Stimulated activated naive CD8-positive, alpha-beta T cell treated with anti-CD3 and anti-CD28 coated beads, Interleukin-15, Interleukin-2, amounts not matched to agents 100 ng/mL and 50 ng/mL, for 24 hours (primary cell): ENCODE measurements at regions not wholly inside any gene's neighbourhood (a gene's known extent, or its start where the extent isn't known, plus 50 kb on each side); places are given as distances from the start of the nearest gene placed in this dataset.
"Not testable (repeated sequence)": the region's sequence is repeated elsewhere in the genome, so short reads cannot be mapped to it uniquely, and the experiment has no call there.

Source experiments
- H3K27ac Mint-ChIP-seq: one replicate; pipeline ENCODE4 v1.8.0; 2021; ENCODE audit warnings: mild to moderate bottlenecking, mixed read lengths
- H3K27me3 Mint-ChIP-seq: one replicate; pipeline ENCODE4 v1.8.0; 2021; ENCODE audit warnings: mixed read lengths
- H3K36me3 Mint-ChIP-seq: one replicate; pipeline ENCODE4 v1.8.0; 2021; ENCODE audit warnings: low read depth, mixed read lengths
- H3K4me1 Mint-ChIP-seq: one replicate; pipeline ENCODE4 v1.8.0; 2021; ENCODE audit warnings: low read depth, mixed read lengths
- H3K4me3 Mint-ChIP-seq: one replicate; pipeline ENCODE4 v1.8.0; 2021; ENCODE audit warnings: mild to moderate bottlenecking, mixed read lengths
- H3K9me3 Mint-ChIP-seq: one replicate; pipeline ENCODE4 v1.8.0; 2021; ENCODE audit warnings: mixed read lengths

- H3K27me3 Mint-ChIP-seq: no peaks in the 10 kb centered on the region
- H3K36me3 Mint-ChIP-seq: no peaks in the 10 kb centered on the region
- no peaks in the 10 kb centered on the region for H3K4me1 Mint-ChIP-seq
- H3K4me3 Mint-ChIP-seq: no peak overlapping the region
- H3K9me3 Mint-ChIP-seq: no peaks in the 10 kb centered on the region
- H3K27ac Mint-ChIP-seq: no peak overlapping the region
These were observed 285.8 kb upstream of the TBX18 start for GRCh38 chr6:85050149-85050548.

GRCh38 chr6:85049282-85049681 is 284.9 kb upstream of the TBX18 start:
- Mint-ChIP-seq H3K4me3 (no peak overlapping the region), H3K9me3 (no peaks in the 10 kb centered on the region), H3K4me1 (no peaks in the 10 kb centered on the region), H3K27ac (no peak overlapping the region), H3K36me3 (no peaks in the 10 kb centered on the region), H3K27me3 (no peaks in the 10 kb centered on the region)

GRCh38 chr6:85047818-85048217 is 283.4 kb upstream of the TBX18 start:
- Mint-ChIP-seq H3K4me1 (no peaks in the 10 kb centered on the region), H3K9me3 (no peaks in the 10 kb centered on the region), H3K27me3 (no peaks in the 10 kb centered on the region), H3K4me3 (no peak overlapping the region), H3K36me3 (no peaks in the 10 kb centered on the region), H3K27ac (no peak overlapping the region)

GRCh38 chr6:85045767-85046166 is 281.4 kb upstream of the TBX18 start:
- H3K9me3 Mint-ChIP-seq, H3K36me3 Mint-ChIP-seq, H3K27ac Mint-ChIP-seq, H3K4me1 Mint-ChIP-seq, H3K4me3 Mint-ChIP-seq, H3K27me3 Mint-ChIP-seq: not testable (repeated sequence)

GRCh38 chr6:85044361-85044760 is 280.0 kb upstream of the TBX18 start:
- no peaks in the 10 kb centered on the region for H3K27me3 Mint-ChIP-seq
- no peak overlapping the region for H3K27ac Mint-ChIP-seq
- no peak overlapping the region for H3K4me3 Mint-ChIP-seq
- H3K36me3 Mint-ChIP-seq: no peaks in the 10 kb centered on the region
- H3K9me3 Mint-ChIP-seq: peaks cover 5% of the 10 kb centered on the region
- no peaks in the 10 kb centered on the region for H3K4me1 Mint-ChIP-seq

GRCh38 chr6:85041376-85041775 is 277.0 kb upstream of the TBX18 start:
- H3K36me3 Mint-ChIP-seq: no peaks in the 10 kb centered on the region
- H3K9me3 Mint-ChIP-seq: peaks cover 8% of the 10 kb centered on the region
- H3K4me3 Mint-ChIP-seq: no peak overlapping the region
- no peaks in the 10 kb centered on the region for H3K27me3 Mint-ChIP-seq
- no peak overlapping the region for H3K27ac Mint-ChIP-seq
- no peaks in the 10 kb centered on the region for H3K4me1 Mint-ChIP-seq

- no peaks in the 10 kb centered on the region for H3K4me1 Mint-ChIP-seq
- no peak overlapping the region for H3K4me3 Mint-ChIP-seq
- H3K9me3 Mint-ChIP-seq: peaks cover 17% of the 10 kb centered on the region
- H3K27me3 Mint-ChIP-seq: no peaks in the 10 kb centered on the region
- H3K27ac Mint-ChIP-seq: no peak overlapping the region
- no peaks in the 10 kb centered on the region for H3K36me3 Mint-ChIP-seq
These were observed 272.8 kb upstream of the TBX18 start for GRCh38 chr6:85037221-85037620.

- no peaks in the 10 kb centered on the region for H3K27me3 Mint-ChIP-seq
- no peaks in the 10 kb centered on the region for H3K36me3 Mint-ChIP-seq
- no peak overlapping the region for H3K27ac Mint-ChIP-seq
- no peaks in the 10 kb centered on the region for H3K4me1 Mint-ChIP-seq
- no peak overlapping the region for H3K4me3 Mint-ChIP-seq
- peaks cover 14% of the 10 kb centered on the region for H3K9me3 Mint-ChIP-seq
These were observed 271.4 kb upstream of the TBX18 start for GRCh38 chr6:85035766-85036165.

GRCh38 chr6:85033547-85033946 is 269.1 kb upstream of the TBX18 start:
- H3K36me3 Mint-ChIP-seq: no peaks in the 10 kb centered on the region
- no peak overlapping the region for H3K4me3 Mint-ChIP-seq
- no peak overlapping the region for H3K27ac Mint-ChIP-seq
- peaks cover 16% of the 10 kb centered on the region for H3K9me3 Mint-ChIP-seq
- no peaks in the 10 kb centered on the region for H3K4me1 Mint-ChIP-seq
- no peaks in the 10 kb centered on the region for H3K27me3 Mint-ChIP-seq

- Mint-ChIP-seq H3K27me3 (no peaks in the 10 kb centered on the region), H3K27ac (no peak overlapping the region), H3K4me1 (no peaks in the 10 kb centered on the region), H3K4me3 (no peak overlapping the region), H3K36me3 (no peaks in the 10 kb centered on the region), H3K9me3 (peaks cover 5% of the 10 kb centered on the region)
These were observed 261.6 kb upstream of the TBX18 start for GRCh38 chr6:85026021-85026420.

GRCh38 chr6:85023721-85024120 is 259.3 kb upstream of the TBX18 start:
- H3K4me3 Mint-ChIP-seq: no peak overlapping the region
- no peak overlapping the region for H3K27ac Mint-ChIP-seq
- H3K9me3 Mint-ChIP-seq: peaks cover 5% of the 10 kb centered on the region
- no peaks in the 10 kb centered on the region for H3K4me1 Mint-ChIP-seq
- no peaks in the 10 kb centered on the region for H3K36me3 Mint-ChIP-seq
- H3K27me3 Mint-ChIP-seq: no peaks in the 10 kb centered on the region

- no peak overlapping the region for H3K4me3 Mint-ChIP-seq
These were observed 253.0 kb upstream of the TBX18 start for GRCh38 chr6:85017352-85017751.

GRCh38 chr6:85016726-85017125 is 252.3 kb upstream of the TBX18 start:
- H3K27me3 Mint-ChIP-seq: peaks cover 7% of the 10 kb centered on the region

More at GRCh38 chr6:85017352-85017751, 253.0 kb upstream of the TBX18 start:
- H3K9me3 Mint-ChIP-seq: peaks cover 4% of the 10 kb centered on the region
- H3K27ac Mint-ChIP-seq: no peak overlapping the region
- no peaks in the 10 kb centered on the region for H3K4me1 Mint-ChIP-seq
- H3K36me3 Mint-ChIP-seq: no peaks in the 10 kb centered on the region
- H3K27me3 Mint-ChIP-seq: peaks cover 7% of the 10 kb centered on the region

GRCh38 chr6:85015396-85015990 is 251.1 kb upstream of the TBX18 start:
- Mint-ChIP-seq H3K27me3 (peaks cover 7% of the 10 kb centered on the region), H3K4me1 (no peaks in the 10 kb centered on the region), H3K4me3 (no peak overlapping the region), H3K36me3 (no peaks in the 10 kb centered on the region), H3K27ac (no peak overlapping the region), H3K9me3 (peaks cover 4% of the 10 kb centered on the region)

More at GRCh38 chr6:85016726-85017125, 252.3 kb upstream of the TBX18 start:
- H3K27ac Mint-ChIP-seq: no peak overlapping the region
- H3K4me1 Mint-ChIP-seq: no peaks in the 10 kb centered on the region
- no peak overlapping the region for H3K4me3 Mint-ChIP-seq
- peaks cover 4% of the 10 kb centered on the region for H3K9me3 Mint-ChIP-seq
- H3K36me3 Mint-ChIP-seq: no peaks in the 10 kb centered on the region

GRCh38 chr6:85010865-85011264 is 246.5 kb upstream of the TBX18 start:
- Mint-ChIP-seq H3K36me3 (no peaks in the 10 kb centered on the region), H3K9me3 (peaks cover 4% of the 10 kb centered on the region), H3K27ac (no peak overlapping the region), H3K4me3 (no peak overlapping the region), H3K27me3 (peaks cover 7% of the 10 kb centered on the region), H3K4me1 (no peaks in the 10 kb centered on the region)

- Mint-ChIP-seq H3K4me1 (no peaks in the 10 kb centered on the region), H3K9me3 (no peaks in the 10 kb centered on the region), H3K36me3 (no peaks in the 10 kb centered on the region), H3K4me3 (no peak overlapping the region), H3K27ac (no peak overlapping the region), H3K27me3 (no peaks in the 10 kb centered on the region)
These were observed 244.1 kb upstream of the TBX18 start for GRCh38 chr6:85008296-85009009.
